NCI-H1436 treated with DMSO at 0.1 percent for 48 hours (cell line): ENCODE measurements at regions not wholly inside any gene's neighbourhood (a gene's known extent, or its start where the extent isn't known, plus 50 kb on each side); places are given as distances from the start of the nearest gene placed in this dataset.

Experiments
- DNase-seq: peaks from one replicate; lab custom pipeline; 2025; lab: John Stamatoyannopoulos, UW

DNA sequence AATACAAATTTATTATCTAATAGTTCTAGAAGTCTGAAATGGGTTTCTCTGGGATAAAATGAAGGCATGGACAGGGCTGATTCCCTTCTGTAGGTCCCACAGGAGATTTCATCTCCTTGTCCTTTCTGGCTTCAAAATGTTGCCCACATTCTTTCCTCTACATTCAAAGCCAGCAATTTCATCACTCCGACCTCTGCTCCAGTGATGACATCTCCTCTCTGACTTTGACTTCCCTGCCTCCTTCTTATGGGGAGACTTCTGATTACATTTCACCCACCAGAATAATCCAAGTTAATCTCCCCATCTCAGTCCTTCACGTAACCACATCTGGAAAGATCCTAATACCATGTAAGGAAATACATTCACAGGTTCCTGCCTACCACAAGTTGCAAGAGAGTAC is 358.0 kb upstream of the C1orf87 start:
- DNase-seq: no peak

DNA sequence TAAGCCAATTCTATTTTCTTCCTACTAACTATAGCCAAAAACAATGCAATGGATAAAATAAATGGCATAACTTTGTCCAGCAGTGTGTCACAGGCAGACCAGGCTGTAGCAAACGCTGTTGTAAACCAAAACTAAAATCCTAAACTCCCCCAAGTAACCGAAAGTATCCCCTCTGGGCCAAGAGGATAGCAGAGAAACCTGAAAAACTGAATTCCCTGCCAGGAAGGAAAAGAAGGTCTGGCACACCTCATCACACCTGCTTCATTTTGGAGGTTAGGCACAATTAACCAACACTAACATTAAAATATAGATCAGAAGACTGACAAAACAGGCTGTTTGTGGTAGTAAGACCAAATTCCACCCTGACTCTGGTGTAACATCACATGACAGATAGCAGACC is 356.8 kb upstream of the C1orf87 start:
- DNase-seq: no peak

DNA sequence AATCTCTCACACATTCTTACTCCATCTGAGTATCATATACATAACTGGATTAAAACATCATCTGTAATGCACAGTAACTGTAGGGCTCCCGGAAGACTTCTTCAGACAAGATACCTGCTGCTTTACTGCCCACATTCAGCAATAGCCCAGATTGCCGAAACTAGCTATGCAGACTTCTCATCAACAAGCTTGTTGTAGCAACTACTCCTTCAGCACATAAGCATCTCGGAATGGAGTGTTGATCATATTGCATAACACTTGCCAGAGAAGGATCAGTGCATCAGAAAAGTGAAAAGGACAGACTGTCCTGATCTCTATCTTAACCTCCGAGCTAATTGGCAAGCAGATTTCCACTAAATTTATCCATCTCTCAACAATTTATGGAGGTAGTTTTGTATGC is 354.6 kb upstream of the C1orf87 start:
- DNase-seq: no peak

DNA sequence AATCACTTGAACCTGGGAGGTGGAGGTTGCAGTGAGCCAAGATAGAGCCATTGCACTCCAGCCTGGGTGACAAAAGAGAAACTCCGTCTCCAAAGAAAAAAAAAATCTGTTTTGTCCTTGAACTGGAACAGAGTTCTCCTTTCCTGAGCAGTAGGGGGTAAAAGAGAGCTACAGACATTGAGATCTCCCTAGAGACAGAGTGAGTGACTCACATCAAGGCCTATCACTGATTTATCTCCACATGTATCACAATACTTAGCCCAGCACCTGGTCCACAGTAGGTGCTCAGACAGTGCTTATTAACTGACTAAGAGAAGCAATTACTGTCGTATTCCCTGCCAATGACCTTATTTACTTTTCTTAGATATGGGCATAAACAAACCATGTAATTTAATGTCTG is 354.1 kb upstream of the C1orf87 start:
- DNase-seq: peak; percentile 79

DNA sequence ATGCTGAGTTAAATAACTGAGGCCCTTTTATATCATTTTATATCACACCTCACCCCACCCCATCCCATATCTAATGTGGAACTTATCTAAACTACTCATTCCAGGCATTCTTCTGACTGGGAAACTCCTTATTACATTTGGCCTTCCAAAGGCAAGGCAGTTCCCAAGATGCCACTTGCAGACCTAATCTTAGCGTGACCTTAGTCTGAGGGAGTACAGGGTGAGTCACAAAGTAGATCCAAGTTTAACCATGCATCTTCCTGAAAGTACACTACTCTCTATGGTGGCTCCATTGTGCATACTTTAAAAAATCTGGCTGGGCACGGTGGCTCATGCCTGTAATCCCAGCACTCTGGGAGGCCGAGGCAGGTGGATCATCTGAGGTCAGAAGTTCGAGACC is 353.6 kb upstream of the C1orf87 start:
- DNase-seq: no peak

DNA sequence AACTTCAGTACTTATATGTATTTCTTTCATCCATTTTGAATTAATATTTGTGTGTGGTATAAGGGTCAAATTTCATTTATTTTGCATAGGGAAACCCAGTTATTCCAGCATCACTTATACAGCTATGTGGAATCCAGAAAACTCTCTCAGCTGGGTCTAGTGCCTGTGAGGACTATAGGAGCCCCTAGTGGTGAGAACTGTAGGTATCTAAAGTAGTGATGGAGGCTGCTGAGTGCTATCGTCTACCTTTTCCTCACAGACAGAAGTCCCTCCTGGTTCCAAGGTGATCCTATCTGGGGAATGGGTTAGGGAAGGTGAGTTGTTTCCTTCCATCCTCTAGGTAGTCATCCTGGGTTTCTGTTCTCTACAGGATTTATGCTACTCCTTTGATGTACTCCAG is 352.0 kb upstream of the C1orf87 start:
- peak; percentile 5 for DNase-seq

DNA sequence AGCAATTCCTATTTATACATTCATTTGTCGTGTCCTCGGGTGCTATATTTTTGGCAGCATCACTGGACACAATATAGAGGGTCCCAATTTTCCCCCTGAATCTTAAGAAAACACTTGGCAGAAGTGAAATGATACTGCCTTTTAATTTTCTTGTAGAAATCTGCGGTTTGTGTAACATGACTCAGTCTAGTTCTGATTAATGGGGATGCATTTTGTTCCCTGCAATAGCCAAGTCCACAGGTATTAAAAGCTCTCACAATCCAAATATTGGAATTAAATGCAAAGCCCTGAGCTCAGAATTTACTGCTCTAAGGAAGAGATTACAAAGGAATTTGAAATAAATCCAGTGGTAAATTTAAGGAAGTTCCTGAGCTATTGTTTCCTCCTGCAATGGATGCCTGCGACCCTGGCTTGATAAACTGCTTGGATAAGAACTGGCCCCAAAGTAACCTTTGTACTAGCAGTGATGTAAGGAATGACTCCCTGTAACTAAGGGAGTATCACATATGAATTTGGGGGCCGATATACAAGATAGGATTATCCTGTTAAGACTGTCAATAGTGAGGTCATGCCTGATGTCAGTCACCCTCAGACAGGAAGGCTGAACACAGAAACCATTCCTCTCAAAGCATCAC is 349.7 kb upstream of the C1orf87 start:
- no peak for DNase-seq

DNA sequence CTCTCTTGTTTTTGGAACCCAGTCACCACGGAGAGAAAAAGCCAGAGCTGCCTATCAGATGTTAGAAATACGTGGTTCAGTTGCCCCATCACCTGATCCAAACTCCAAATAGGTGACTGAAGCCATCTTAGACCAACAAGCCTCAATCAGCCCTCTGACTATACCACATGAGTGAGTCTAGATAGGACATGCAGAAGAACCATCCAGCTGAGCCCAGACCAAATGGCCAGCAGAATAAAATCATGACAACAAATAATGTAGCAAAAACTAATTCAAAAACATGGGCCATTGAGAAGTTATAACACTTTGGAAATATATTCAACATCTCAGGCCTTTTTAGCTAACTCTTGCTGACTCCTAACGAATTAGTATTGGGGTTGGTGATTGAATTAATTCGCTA is 348.4 kb upstream of the C1orf87 start:
- no peak for DNase-seq

DNA sequence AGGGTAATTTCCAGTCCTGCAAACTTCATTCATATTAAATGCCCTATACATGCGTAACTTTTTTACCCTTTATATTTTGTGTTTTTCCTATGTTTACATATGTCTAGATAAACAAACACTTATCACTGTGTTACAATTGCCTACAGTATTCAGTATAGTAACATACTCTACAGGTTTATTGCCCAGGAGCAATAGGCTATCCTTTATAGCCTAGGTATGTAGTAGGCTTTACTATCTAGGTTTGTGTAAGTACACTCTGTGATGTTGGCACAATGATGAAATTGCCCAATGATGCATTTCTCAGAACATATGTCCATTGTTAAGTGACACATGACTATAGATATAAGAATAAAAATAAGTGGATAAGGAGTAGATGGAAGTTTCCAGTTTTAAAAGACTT is 345.5 kb upstream of the C1orf87 start:
- no peak for DNase-seq

DNA sequence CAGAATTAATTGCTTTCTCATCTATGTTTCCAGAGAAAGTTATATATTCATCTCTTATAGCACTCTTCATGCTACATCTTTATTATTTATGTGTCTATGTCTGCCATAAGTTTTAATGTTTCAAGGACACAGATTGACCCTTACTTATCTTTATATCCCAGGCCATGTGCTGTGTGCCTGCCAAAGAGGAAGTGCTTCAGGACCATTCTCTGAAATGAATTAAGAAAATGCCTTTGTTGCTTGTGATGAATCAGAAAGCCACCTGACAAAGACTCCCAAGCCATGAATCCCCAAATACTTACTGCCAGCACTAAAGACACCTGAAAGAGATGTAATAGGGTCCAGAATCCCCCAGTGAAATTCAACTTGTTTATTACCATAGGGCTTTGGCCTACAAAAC is 342.1 kb upstream of the C1orf87 start:
- DNase-seq: no peak

DNA sequence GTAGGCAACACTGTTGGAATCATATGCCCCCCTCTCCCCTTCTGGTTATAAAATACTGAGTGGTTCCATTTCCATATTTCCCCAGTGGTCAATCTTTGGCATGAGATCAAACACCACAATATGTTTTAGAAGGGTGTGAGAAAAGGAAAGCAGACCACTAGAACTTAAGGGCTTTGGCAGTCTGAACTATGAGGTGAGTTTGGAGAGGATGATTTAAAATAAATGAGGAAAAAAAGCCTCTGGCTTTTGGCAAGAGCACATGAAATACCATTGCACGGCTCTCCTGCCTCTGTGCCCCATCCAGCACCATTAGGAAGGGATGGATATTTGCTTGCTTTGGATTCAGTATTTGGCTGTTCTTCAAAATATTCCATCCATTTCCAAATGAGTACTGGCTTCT is 339.5 kb upstream of the C1orf87 start:
- no peak for DNase-seq

DNA sequence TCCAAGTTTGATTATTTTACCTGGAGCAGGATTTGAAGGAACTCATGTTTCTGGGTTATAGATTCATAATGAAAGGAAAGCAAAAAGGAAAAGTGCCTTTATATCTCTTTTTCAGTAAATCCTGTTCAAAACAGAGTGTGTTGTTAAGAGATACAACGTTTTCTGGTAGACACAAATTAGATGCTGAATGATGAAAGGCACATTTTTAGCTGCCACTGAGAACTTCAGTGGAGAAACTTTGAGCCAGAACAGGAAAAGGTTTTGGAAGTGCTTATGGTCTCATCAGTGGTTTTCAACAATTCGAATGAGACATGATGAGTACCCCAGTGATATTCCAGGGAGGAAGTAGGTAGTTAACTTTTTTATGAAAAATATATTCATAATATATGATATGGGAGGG is 338.0 kb upstream of the C1orf87 start:
- DNase-seq: no peak

DNA sequence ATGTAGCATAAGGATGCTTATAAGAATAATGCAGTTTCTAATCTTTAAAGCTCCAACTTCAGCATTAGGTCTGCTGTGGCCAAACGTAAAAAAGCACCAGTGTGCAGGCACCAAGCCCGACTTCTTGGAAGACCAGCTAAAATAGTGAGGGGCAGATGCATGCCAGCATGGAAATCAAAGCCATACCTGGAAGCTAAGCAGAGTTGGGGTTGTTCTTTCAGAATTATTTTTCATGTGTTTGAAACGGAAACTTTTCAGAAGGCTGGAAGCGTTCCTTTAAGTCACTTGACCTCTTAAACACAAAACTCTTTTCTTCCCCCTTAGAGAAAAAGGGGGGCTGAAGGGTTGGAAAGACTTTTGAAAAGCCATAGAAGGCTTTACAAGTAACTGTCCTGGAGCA is 329.2 kb upstream of the C1orf87 start:
- no peak for DNase-seq

DNA sequence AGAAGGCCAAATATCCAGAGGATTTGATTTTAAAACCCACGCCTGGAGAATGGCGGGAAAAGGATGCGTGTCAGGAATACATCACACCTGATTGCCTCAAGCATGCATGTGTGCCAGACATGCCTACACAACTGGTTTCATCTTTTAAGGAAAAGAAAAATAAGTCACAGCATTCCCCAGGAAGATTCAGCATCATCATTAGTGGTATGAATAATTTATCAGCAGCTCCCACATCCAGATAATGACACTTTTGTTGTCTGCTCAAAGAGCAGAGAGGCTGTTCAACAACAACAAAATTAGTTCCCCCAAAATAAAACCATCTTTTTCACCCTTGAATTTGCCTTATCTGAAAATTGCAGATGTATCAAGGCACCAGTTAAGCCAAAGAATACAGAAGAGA is 328.6 kb upstream of the C1orf87 start:
- DNase-seq: no peak

DNA sequence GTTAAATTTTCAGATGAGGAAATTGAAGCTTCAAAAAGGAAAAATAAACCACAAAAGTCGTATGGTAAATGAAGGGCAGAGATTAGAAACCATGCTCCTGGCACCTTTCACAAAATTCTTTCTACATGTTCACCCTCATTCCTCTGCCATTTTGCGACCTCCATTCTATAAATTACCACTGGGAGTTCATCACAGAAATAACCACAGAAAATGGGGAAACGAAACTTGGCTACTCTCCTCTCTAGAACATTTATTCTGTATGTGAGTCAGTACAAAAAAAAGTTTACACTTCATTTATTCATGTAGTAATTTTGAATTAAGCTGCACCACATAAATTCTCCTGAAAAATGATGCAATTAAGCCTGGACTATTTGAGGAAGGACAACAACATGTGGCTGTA is 320.9 kb upstream of the C1orf87 start:
- DNase-seq: no peak

DNA sequence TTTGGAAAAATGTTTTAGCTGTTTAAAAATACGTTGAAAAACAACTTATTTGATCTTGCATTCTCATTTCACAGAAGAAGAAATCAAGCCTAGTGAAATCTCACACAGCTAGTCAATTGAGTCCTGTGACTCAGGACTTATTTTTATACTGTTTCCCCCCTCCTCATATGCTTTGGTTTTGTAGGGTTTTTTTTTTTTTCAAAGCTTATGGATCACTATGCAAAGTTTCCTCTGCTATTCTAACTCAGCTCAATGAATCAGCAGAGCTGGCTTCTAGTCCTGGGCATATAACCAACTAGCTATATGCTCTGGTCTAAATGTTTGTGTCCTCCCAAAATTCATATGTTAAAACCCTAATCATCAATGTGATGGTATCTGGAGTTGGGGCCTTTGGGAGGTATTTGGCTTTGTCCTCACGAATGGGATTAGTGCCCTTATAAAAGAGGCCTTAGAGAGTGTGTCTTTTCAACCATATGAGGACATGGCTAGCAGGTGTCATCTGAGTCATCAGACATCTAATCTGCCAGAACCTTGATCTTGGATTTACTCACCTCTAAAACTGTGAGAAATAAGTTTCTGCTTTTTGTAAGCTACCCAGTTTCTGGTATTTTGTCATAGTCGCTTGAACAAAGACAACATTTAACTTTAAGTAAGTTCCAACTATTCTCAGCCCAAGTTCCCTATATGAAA is 317.2 kb upstream of the C1orf87 start:
- DNase-seq: no peak

DNA sequence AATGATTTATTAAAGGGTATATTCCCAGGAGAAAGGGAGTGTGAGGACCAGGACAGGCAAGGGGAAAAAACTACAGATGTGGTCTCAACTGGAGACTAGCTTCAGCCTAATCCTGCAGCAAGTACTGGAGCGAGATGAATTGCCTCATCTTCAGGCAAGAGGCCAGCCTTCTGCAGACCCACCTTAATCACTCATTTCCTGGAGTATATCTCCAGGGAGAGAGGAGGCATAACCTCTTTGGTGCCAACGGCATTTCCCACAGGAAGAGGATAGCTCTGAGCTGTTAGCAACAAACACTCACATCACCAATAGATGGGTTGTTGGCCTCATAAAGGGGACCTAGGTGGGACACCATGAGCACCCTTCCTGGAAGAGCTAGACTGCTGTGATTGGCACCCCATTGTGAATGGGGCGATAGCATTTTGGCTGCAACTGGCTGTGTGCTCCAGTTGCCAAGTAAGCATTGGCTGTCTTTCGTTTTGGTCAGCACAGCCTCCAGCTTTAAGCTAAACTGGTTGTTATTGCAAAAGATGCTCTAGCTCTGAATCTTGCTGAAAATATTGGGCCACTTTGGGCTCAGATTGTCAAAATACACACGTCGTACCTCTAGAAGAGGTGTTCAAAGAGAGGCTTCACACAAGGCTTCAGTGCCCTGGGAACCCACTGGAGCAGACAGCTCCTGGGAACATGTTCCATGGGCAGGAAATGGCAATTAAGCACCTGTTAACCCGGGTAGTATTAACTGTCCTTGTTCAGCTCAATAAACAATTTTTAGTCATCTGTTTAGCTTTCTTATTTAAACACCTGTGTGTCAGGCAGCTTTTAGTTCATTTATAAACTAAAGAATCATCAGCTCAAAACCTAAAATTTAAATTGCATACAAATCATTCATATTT is 314.8 kb upstream of the C1orf87 start:
- DNase-seq: peak; percentile 27

DNA sequence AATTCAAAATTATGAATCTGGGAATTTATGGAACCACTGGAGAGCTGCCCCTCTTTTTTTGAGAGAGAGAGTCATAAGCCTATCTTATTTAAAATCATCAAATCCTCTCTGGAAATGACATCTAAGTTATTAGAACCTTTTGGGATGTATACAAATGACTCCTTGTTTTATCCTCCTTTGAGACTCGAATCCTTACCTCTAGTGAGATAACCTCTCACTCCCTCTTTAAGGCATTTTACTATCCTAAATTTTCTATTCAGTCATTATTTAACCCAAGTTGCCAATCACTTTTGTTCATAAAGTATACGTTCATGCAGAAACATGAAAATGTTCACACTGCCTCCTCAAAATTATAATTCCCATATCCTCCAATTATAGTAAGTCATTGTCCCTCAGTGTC is 313.6 kb upstream of the C1orf87 start:
- no peak for DNase-seq

DNA sequence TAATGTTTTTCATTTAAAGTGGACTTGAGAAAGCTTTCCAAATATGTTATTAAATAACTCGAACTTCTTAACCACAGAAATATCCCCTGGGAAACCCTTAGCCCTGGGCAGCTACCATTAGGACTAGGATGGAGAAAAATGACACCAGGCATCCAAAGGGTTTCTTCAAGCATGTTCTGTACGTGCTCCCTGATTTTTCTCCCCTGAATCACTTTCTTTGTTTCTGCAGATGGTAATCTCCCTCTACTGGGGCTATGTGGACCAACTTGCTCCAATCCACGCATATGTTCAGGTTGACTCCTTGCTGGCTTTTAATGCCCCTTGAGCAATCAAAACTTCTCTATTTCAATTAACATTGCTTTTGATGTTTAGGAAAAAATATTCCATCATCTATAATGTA is 312.7 kb upstream of the C1orf87 start:
- no peak for DNase-seq

DNA sequence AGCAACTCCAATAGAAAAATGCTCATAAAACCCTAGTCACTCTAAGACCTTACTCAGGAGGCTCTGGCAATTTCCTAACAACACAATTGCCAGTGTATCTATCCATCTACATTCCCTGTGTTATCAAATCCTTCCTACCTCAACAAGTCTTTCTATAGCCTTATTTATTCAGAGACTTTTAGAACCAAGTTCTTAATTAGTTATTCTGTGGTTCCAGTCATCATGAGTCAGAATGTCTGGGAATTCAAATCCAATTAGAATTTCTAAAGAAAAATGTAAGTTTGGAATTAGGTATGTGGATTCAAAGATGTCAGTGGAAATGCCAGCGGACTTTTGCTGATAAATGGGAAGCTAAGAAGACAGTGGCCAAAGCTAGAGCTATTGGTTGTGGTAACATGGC is 302.6 kb upstream of the C1orf87 start:
- no peak for DNase-seq

DNA sequence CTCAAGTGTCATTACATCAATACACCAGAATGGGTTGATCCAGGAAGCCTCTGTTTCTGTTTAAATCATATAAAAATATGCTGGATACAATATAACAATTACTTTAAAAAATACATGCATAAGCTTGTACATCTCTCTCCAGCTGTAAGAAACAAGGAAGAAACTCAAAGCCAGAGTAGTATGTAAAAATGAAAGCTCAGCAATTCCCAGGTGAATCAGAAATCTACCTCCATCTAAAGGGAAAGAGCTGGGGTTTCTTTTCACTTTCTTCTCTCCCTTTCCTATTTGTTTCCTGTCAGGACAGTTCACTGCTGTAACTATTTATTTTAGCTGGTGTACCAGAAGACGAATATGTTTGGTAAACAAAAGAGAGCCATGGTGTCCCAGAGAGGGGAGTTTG is 301.0 kb upstream of the C1orf87 start:
- no peak for DNase-seq

DNA sequence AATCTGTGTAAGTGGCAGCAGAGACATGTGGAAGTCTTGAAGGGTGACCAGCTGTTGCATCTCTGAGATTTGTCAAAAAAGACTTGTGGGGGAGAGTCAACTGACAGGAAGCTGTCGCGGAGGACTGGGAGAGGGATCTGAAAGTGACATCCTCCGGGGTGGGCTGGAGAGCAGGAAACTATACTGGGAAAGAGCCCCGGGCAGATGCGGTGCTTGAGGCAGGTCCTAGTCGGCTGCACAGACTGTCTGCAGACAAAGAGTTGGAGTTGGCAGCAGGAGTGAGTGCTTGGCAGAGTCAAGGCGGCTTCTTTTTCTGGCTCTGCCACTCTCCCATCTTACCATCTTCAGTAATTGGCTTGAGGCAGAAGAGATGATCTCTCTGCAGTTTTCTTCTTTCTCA is 294.0 kb upstream of the C1orf87 start:
- DNase-seq: no peak

DNA sequence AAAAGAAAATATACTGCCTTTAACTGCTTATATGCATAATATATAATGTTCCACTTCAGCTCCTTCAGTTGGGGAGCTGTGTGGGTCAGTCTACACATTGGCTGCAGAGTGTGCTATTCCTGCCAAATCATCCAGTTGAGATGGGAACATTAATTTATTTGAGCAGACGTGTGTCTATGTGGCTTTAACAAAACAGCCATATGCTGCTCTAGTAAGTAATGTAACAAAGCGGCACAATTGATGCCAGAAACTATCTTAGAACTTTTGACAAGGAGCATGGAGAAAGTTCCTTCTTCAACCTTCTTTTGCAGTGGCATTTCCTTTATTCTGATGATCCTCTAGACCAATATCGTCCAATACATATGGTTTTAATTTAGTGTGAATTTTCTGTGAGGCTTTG is 285.9 kb upstream of the C1orf87 start:
- no peak for DNase-seq
